K562 (cell line): ENCODE measurements at regions not wholly inside any gene's neighbourhood (a gene's known extent, or its start where the extent isn't known, plus 50 kb on each side); places are given as distances from the start of the nearest gene placed in this dataset.

Source experiments
- ATAC-seq: fragments of 200-7000 bp; cut with Tn5 transposase; 3 replicates; pipeline ENCODE4 v1.9.1; 2020; ENCODE audit warnings: moderate library complexity
- BruUV-seq: library from RNA; stranded (reverse); fragments of 400-500 nt; replicated peaks from 2 replicates; lab custom pipeline; 2021; lab: Mats Ljungman, UMichigan
- CTCF ChIA-PET: fragments of 300-600 bp; formaldehyde crosslinking; extraction: SDS; loops from one replicate; lab custom pipeline; 2021; ENCODE audit warnings: low intra/inter-chr PET ratio; lab: Yijun Ruan, JAX
- POLR2A ChIA-PET: fragments of 300-600, 350-650 bp; sonication (Branson Sonifier 250); formaldehyde crosslinking; extraction: SDS; loops from one replicate; lab custom pipeline; 2021; ENCODE audit warnings: antibody characterized with exemption, inconsistent platforms; lab: Yijun Ruan, JAX
- DNase-seq, 4 experiments: peaks; one replicate each; pipeline versions ENCODE4 v3.0.0 to v3.0.0-alpha.2; 2011 to 2018; ENCODE audit warnings: low spot score in 3 of 4, mixed read lengths in 3 of 4; ENCODE audit errors: extremely low read depth in 1 of 4
- FAIRE-seq: peaks from 2 replicates; lab custom pipeline; 2011; peaks lifted over from hg19 to GRCh38; lab: Jason Lieb, UNC
- H2AFZ ChIP-seq: 2 replicates; pipeline ENCODE4 v1.6.0; 2011; ENCODE audit warnings: low read depth, low read length, control low read depth, inconsistent platforms
- H3K27ac ChIP-seq: fragments of 200-600 bp; 3 replicates; pipeline ENCODE4 v1.8.0; 2011; ENCODE audit warnings: low read depth, mild to moderate bottlenecking, control low read depth, inconsistent platforms, low read length, moderate library complexity, mixed read lengths; ENCODE audit errors: extremely low read depth
- H3K27me3 ChIP-seq, 2 experiments: fragments of 300-600 bp in 1 of 2; 2 replicates in 1 of 2; 3 replicates in 1 of 2; pipeline versions ENCODE4 v1.6.0 to v1.8.0; 2011; ENCODE audit warnings: inconsistent platforms in 2 of 2, low read length in 2 of 2, mild to moderate bottlenecking in 1 of 2, mixed read lengths in 1 of 2, moderate library complexity in 1 of 2; ENCODE audit not compliant: control insufficient read depth in 2 of 2, insufficient read depth in 2 of 2
- H3K36me3 ChIP-seq: fragments of 300-600 bp; 3 replicates; pipeline ENCODE4 v1.8.0; 2011; ENCODE audit warnings: mild to moderate bottlenecking, low read length, inconsistent platforms; ENCODE audit not compliant: control insufficient read depth, insufficient read depth
- H3K4me1 ChIP-seq, 2 experiments: fragments of 200-600 bp in 1 of 2; replicated peaks in 1 of 2; 2 replicates in 1 of 2; 3 replicates in 1 of 2; pipeline versions ENCODE4 v1.5.1 to v1.8.0; 2011; ENCODE audit warnings: inconsistent platforms in 2 of 2, low read length in 2 of 2, mild to moderate bottlenecking in 1 of 2, mixed read lengths in 1 of 2, moderate library complexity in 1 of 2; ENCODE audit not compliant: control insufficient read depth in 2 of 2, insufficient read depth in 2 of 2
- H3K4me2 ChIP-seq: 2 replicates; pipeline ENCODE4 v1.6.1; 2011; ENCODE audit warnings: low read length, control low read depth, inconsistent platforms, mixed read lengths; ENCODE audit not compliant: insufficient read depth
- H3K4me3 ChIP-seq: fragments of 200-600 bp; sonication (generic), shearing (Covaris generic); 2 replicates; pipeline ENCODE4 v1.5.1; 2016; ENCODE audit warnings: control low read depth, inconsistent platforms
- H3K79me2 ChIP-seq: fragments of 200-600 bp; 3 replicates; pipeline ENCODE4 v1.8.0; 2011; ENCODE audit warnings: low read length, inconsistent platforms; ENCODE audit not compliant: control insufficient read depth, insufficient read depth
- H3K9ac ChIP-seq, 2 experiments: 2 replicates each; pipeline versions ENCODE4 v1.6.0 to v1.6.1; 2011; ENCODE audit warnings: low read depth in 2 of 2, low read length in 2 of 2, control low read depth in 1 of 2, inconsistent platforms in 1 of 2, mild to moderate bottlenecking in 1 of 2, mixed read lengths in 1 of 2; ENCODE audit not compliant: insufficient read depth in 1 of 2
- H3K9me1 ChIP-seq: one replicate; pipeline ENCODE4 v1.6.0; 2011; ENCODE audit warnings: inconsistent platforms, mild to moderate bottlenecking, low read length, moderate library complexity; ENCODE audit not compliant: control insufficient read depth, insufficient read depth
- H3K9me3 ChIP-seq: replicated peaks from 2 replicates; pipeline ENCODE4 v1.5.1; 2011; ENCODE audit warnings: low read depth, low read length, inconsistent platforms; ENCODE audit not compliant: control insufficient read depth, insufficient read depth
- H4K20me1 ChIP-seq: replicated peaks from 2 replicates; pipeline ENCODE4 v1.6.1; 2011; ENCODE audit warnings: low read length, inconsistent platforms, mixed read lengths; ENCODE audit not compliant: control insufficient read depth, insufficient read depth
- C11orf30 ChIP-seq: fragments of 450-650 bp; IDR thresholded peaks from 2 replicates; pipeline ENCODE4 v1.6.1; 2016; ENCODE audit warnings: low read depth, mild to moderate bottlenecking
- CBX8 ChIP-seq: fragments of 200-600 bp; sonication (generic); IDR thresholded peaks from 2 replicates; pipeline ENCODE4 v1.6.1; 2012; ENCODE audit warnings: borderline replicate concordance, mixed run types, low read depth, mild to moderate bottlenecking, moderate library complexity, mixed read lengths, low read length, control low read depth, inconsistent platforms; ENCODE audit not compliant: poor library complexity, severe bottlenecking; ENCODE audit errors: extremely low read depth
- FOXM1 ChIP-seq, 2 experiments: fragments of 450-650 bp in 1 of 2; sonication (generic) in 1 of 2; formaldehyde crosslinking in 1 of 2; IDR thresholded peaks; 2 replicates each; pipeline versions ENCODE4 v1.6.1 to v1.9.0; 2017 to 2022; ENCODE audit warnings: low read depth in 2 of 2, mild to moderate bottlenecking in 2 of 2, missing genetic modification reagents in 1 of 2, moderate library complexity in 1 of 2
- KDM4B ChIP-seq, 2 experiments: fragments of 450-650 bp in 1 of 2; sonication (generic) in 1 of 2; IDR thresholded peaks; 2 replicates each; pipeline ENCODE4 v1.6.1; 2016 to 2017; ENCODE audit warnings: borderline replicate concordance in 2 of 2, antibody characterized with exemption in 1 of 2, low read depth in 1 of 2, mild to moderate bottlenecking in 1 of 2
- MBD1 ChIP-seq: fragments of 250-450 bp; sonication (Bioruptor Pico); IDR thresholded peaks from 2 replicates; pipeline ENCODE4 v1.8.0; 2022; ENCODE audit warnings: inconsistent platforms
- MCM2 ChIP-seq: fragments of 450-650 bp; IDR thresholded peaks from 2 replicates; pipeline ENCODE4 v1.6.1; 2017; ENCODE audit warnings: low read depth, mild to moderate bottlenecking
- MLX ChIP-seq, 2 experiments: fragments of 450-650 bp in 1 of 2; sonication (generic) in 1 of 2; formaldehyde crosslinking; conservative IDR thresholded peaks; 2 replicates each; pipeline versions ENCODE4 v1.4.0 to v1.8.1; 2020 to 2022; ENCODE audit warnings: mild to moderate bottlenecking in 1 of 2, missing genetic modification reagents in 1 of 2
- MNT ChIP-seq, 2 experiments: fragments of 450-650 bp; conservative IDR thresholded peaks; 2 replicates each; pipeline ENCODE4 v1.6.1; 2017; ENCODE audit warnings: mild to moderate bottlenecking in 2 of 2, moderate library complexity in 2 of 2
- MTA2 ChIP-seq: fragments of 450-650 bp; IDR thresholded peaks from 2 replicates; pipeline ENCODE4 v1.6.1; 2016; ENCODE audit warnings: low read depth
- SMAD2 ChIP-seq: fragments of 150-350 bp; IDR thresholded peaks from 2 replicates; pipeline ENCODE4 v1.6.1; 2014; ENCODE audit warnings: low read depth, mild to moderate bottlenecking, low read length
- TBP ChIP-seq: optimal IDR thresholded peaks from 2 replicates; pipeline ENCODE3; 2011; ENCODE audit warnings: low read depth, low read length, improper control_type of control experiment
- TFAM ChIP-seq: fragments of 250-450 bp; sonication (Bioruptor Pico); conservative IDR thresholded peaks from 2 replicates; pipeline ENCODE4 v1.5.0; 2021; ENCODE audit warnings: mild to moderate bottlenecking, moderate library complexity
- ZNF316 ChIP-seq: fragments of 450-650 bp; IDR thresholded peaks from 2 replicates; pipeline ENCODE4 v1.6.1; 2016
- ZNF518B ChIP-seq: fragments of 250-450 bp; sonication (Bioruptor Pico); IDR thresholded peaks from 2 replicates; pipeline ENCODE4 v1.5.0; 2021; ENCODE audit warnings: mild to moderate bottlenecking, moderate library complexity
- WGBS: fragments of 100-300 bp; shearing (Covaris generic); methylation state at CpG from one replicate; pipeline ENCODE4 v1.1.6; 2016; ENCODE audit warnings: low coverage, mixed read lengths; ENCODE audit not compliant: insufficient coverage; ENCODE audit errors: missing lambda C conversion rate; 5-methylcytosine and 5-hydroxymethylcytosine counted together
- in situ Hi-C: fragments of 300-500 bp; cut with MboI; formaldehyde crosslinking; loops from 4 replicates; pipeline ENCODE4 v1.15.0; 2018; ENCODE audit warnings: inconsistent platforms, mixed read lengths
- intact Hi-C: fragments of 100-400 bp; cut with micrococcal nuclease; formaldehyde crosslinking; loops from 2 replicates; pipeline ENCODE4 v1.14.2; 2022

DNA sequence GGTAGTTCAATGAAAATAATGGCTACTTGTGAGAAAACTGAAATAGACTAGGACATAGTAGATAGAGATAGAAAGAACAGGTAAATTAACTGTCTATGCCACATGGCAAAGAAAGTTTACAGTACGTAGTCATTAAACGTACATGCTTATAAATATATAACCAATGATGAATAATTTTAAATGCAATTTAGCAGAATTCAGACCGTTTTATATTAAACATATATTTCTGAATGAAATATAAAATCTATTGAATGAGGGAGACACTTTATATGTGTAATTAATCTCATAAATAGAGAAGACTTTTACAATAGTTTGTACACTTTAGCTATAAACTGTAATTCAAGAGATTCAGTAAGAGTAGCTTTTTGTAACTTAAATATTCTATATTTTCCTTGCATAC is 124.4 kb upstream of the VPREB1 start:
- H3K27ac ChIP-seq: no peak overlapping the region
- no peak overlapping the region for H3K4me2 ChIP-seq
- H3K27me3 ChIP-seq: peaks cover 17 to 23% of the 10 kb centered on the region in 2 experiments
- FAIRE-seq: no peak
- no peaks in the 10 kb centered on the region for H4K20me1 ChIP-seq
- no peaks in the 10 kb centered on the region for H3K9me3 ChIP-seq
- no peaks in the 10 kb centered on the region for H3K79me2 ChIP-seq
- no peak for DNase-seq
- in situ Hi-C loops (no loop called here), intact Hi-C loops (no loop called here)
- BruUV-seq: no TSS peak
- no peak overlapping the region for H3K4me3 ChIP-seq
- no peak overlapping the region for H2AFZ ChIP-seq
- no peaks in the 10 kb centered on the region for H3K9me1 ChIP-seq
- H3K36me3 ChIP-seq: no peaks in the 10 kb centered on the region
- POLR2A ChIA-PET: interaction anchor here (0.6 to 5.4 kb wide), 4 partner anchors 10 to 310 kb away, joined by 3 to 67 read pairs (median 14); no protein-coding TSS in a partner anchor
- CTCF ChIA-PET: no interaction called here
- no peak overlapping the region for H3K9ac ChIP-seq
- 11% methylated on average over 3 of the region's 3 CpGs for WGBS
- peaks cover 0 to 14% of the 10 kb centered on the region in 2 experiments; a peak in 1 of 5 replicates for H3K4me1 ChIP-seq
- no peak for ATAC-seq
- 0 out of 2 replicates have a peak, but pooled peaks have one; percentile 62 for TF ChIP-seq MBD1 (CRISPR knock-in tag)
- TF ChIP-seq KDM4B (IDR thresholded peaks at IDR 0.05; ENCODE audit: borderline replicate concordance in 2 of 2, low read depth in 1 of 2): 0 out of 4 replicates have a peak, but pooled peaks of 1 of the 2 experiments have one; percentile 38
- no peak for TF ChIP-seq TBP
- no peak for TF ChIP-seq MLX (CRISPR knock-in tag; conservative IDR thresholded peaks at IDR 0.05)
- peak; percentile 61; the same call in 1 of the 2 replicates for TF ChIP-seq ZNF316
- no peak for TF ChIP-seq MCM2
- peak; percentile 77 for TF ChIP-seq C11orf30
- 0 out of 4 replicates have a peak, but pooled peaks of 1 of the 2 experiments have one; percentile 6 for TF ChIP-seq MNT (conservative IDR thresholded peaks at IDR 0.05)
- TF ChIP-seq SMAD2: no peak
- TF ChIP-seq TFAM: no peak
- TF ChIP-seq MTA2: no peak
- TF ChIP-seq CBX8: peak; percentile 89
- no peak for TF ChIP-seq FOXM1 (IDR thresholded peaks at IDR 0.05; ENCODE audit: low read depth)
- no peak for TF ChIP-seq FOXM1 (CRISPR knock-in tag; IDR thresholded peaks at IDR 0.05; ENCODE audit: low read depth)
- 0 out of 2 replicates have a peak, but pooled peaks have one; percentile 31 for TF ChIP-seq ZNF518B
